A549 (cell line): ENCODE measurements at regions not wholly inside any gene's neighbourhood (a gene's known extent, or its start where the extent isn't known, plus 50 kb on each side); places are given as distances from the start of the nearest gene placed in this dataset.

Source experiments
- ATAC-seq, 2 experiments: fragments of 200-7000 bp in 1 of 2; fragments of >200 bp in 1 of 2; cut with Nextera tagmentation in 1 of 2; cut with Tn5 transposase in 1 of 2; 3 replicates each; pipeline versions ENCODE4 v1.8.0 to v1.9.1; 2018 to 2020; ENCODE audit warnings: mild to moderate bottlenecking in 1 of 2, moderate library complexity in 1 of 2
- CTCF ChIA-PET: fragments of 300-600 bp; sonication (Branson Sonifier 250); formaldehyde crosslinking; extraction: SDS; loops from one replicate; lab custom pipeline; 2021; ENCODE audit warnings: antibody characterized with exemption, inconsistent platforms; lab: Yijun Ruan, JAX
- POLR2A ChIA-PET: fragments of 350-600 bp; formaldehyde crosslinking; extraction: SDS; loops from one replicate; lab custom pipeline; 2021; ENCODE audit warnings: antibody characterized with exemption, inconsistent platforms; lab: Yijun Ruan, JAX
- DNase-seq, 2 experiments: peaks; one replicate each; pipeline versions ENCODE4 v3.0.0 to v3.0.0-alpha.2; 2011 to 2016; ENCODE audit warnings: low read depth in 1 of 2, low spot score in 1 of 2
- FAIRE-seq: peaks from 2 replicates; lab custom pipeline; 2011; peaks lifted over from hg19 to GRCh38; lab: Jason Lieb, UNC
- H3K27ac ChIP-seq, 2 experiments: fragments of >200 bp; sonication (Bioruptor Twin); formaldehyde crosslinking; 3 replicates each; pipeline ENCODE4 v1.5.1; 2016 to 2017
- H3K4me1 ChIP-seq: fragments of >200 bp; sonication (Bioruptor Twin); formaldehyde crosslinking; 3 replicates; pipeline ENCODE4 v1.6.1; 2016
- H3K4me2 ChIP-seq: fragments of >200 bp; sonication (Bioruptor Twin); formaldehyde crosslinking; 3 replicates; pipeline ENCODE4 v1.6.1; 2016
- H3K4me3 ChIP-seq: fragments of >200 bp; sonication (Bioruptor Twin); formaldehyde crosslinking; 3 replicates; pipeline ENCODE4 v1.5.1; 2016
- H3K9me3 ChIP-seq: fragments of >200 bp; sonication (Bioruptor Twin); formaldehyde crosslinking; 3 replicates; pipeline ENCODE4 v1.6.1; 2016
- ATOH8 ChIP-seq: fragments of 250-450 bp; sonication (Bioruptor Pico); IDR thresholded peaks from 2 replicates; pipeline ENCODE4 v1.5.0; 2020; ENCODE audit warnings: low read depth, mild to moderate bottlenecking, moderate library complexity
- BHLHE40 ChIP-seq: IDR thresholded peaks from 2 replicates; pipeline ENCODE4 v1.6.1; 2012; ENCODE audit warnings: low read depth, low read length, inconsistent platforms
- CBX2 ChIP-seq: fragments of 200-600 bp; sonication (generic); IDR thresholded peaks from 2 replicates; pipeline ENCODE4 v1.6.1; 2016; ENCODE audit warnings: low read depth, mild to moderate bottlenecking, borderline replicate concordance
- CBX8 ChIP-seq: fragments of 200-600 bp; sonication (generic); IDR thresholded peaks from 2 replicates; pipeline ENCODE4 v1.6.1; 2016
- CEBPB ChIP-seq, 2 experiments: fragments of >200 bp in 1 of 2; sonication (Bioruptor Twin) in 1 of 2; formaldehyde crosslinking in 1 of 2; IDR thresholded peaks; 2 replicates each; pipeline ENCODE4 v1.6.1; 2012 to 2016
- CHD2 ChIP-seq: fragments of 150-350 bp; IDR thresholded peaks from 2 replicates; pipeline ENCODE4 v1.6.1; 2014; ENCODE audit warnings: low read length; ENCODE audit not compliant: partially characterized antibody
- CHD4 ChIP-seq: fragments of 200-600 bp; sonication (generic); IDR thresholded peaks from 2 replicates; pipeline ENCODE4 v1.6.1; 2016; ENCODE audit warnings: antibody characterized with exemption, mild to moderate bottlenecking, borderline replicate concordance
- CTCF ChIP-seq: fragments of >200 bp; sonication (Bioruptor Twin); formaldehyde crosslinking; IDR thresholded peaks from 3 replicates; pipeline ENCODE4 v1.5.1; 2016
- E2F6 ChIP-seq: IDR thresholded peaks from 2 replicates; pipeline ENCODE4 v1.6.1; 2012; ENCODE audit warnings: low read depth, borderline replicate concordance
- EHMT2 ChIP-seq: fragments of 200-600 bp; sonication (generic); IDR thresholded peaks from 2 replicates; pipeline ENCODE4 v1.6.1; 2016; ENCODE audit warnings: antibody characterized with exemption, low read depth, mild to moderate bottlenecking, moderate library complexity
- FOSB ChIP-seq: fragments of 250-450 bp; sonication (Bioruptor Pico); IDR thresholded peaks from 2 replicates; pipeline ENCODE4 v1.5.0; 2020; ENCODE audit warnings: mild to moderate bottlenecking, moderate library complexity
- GATA3 ChIP-seq: IDR thresholded peaks from 2 replicates; pipeline ENCODE4 v1.6.1; 2012; ENCODE audit warnings: borderline replicate concordance
- HES2 ChIP-seq: fragments of >200 bp; sonication (Bioruptor Twin); formaldehyde crosslinking; IDR thresholded peaks from 2 replicates; pipeline ENCODE4 v1.6.1; 2016
- HMGXB4 ChIP-seq: fragments of 250-450 bp; sonication (Bioruptor Pico); IDR thresholded peaks from 2 replicates; pipeline ENCODE4 v1.5.0; 2021; ENCODE audit warnings: mild to moderate bottlenecking, moderate library complexity, borderline replicate concordance
- HOXA7 ChIP-seq: fragments of 250-450 bp; sonication (Bioruptor Pico); IDR thresholded peaks from 2 replicates; pipeline ENCODE4 v1.5.0; 2020; ENCODE audit warnings: mild to moderate bottlenecking, moderate library complexity
- JUN ChIP-seq, 2 experiments: fragments of >200 bp; sonication (Bioruptor Twin); formaldehyde crosslinking; IDR thresholded peaks; 2 replicates in 1 of 2; 3 replicates in 1 of 2; pipeline ENCODE4 v1.6.1; 2016 to 2017
- JUNB ChIP-seq: fragments of >200 bp; sonication (Bioruptor Twin); formaldehyde crosslinking; IDR thresholded peaks from 2 replicates; pipeline ENCODE4 v1.6.1; 2016
- MAFK ChIP-seq: fragments of 450-650 bp; IDR thresholded peaks from 2 replicates; pipeline ENCODE4 v1.6.1; 2014; ENCODE audit not compliant: partially characterized antibody
- MAX ChIP-seq: IDR thresholded peaks from 2 replicates; pipeline ENCODE4 v1.6.1; 2012
- MAZ ChIP-seq: fragments of 150-350 bp; IDR thresholded peaks from 2 replicates; pipeline ENCODE4 v1.6.1; 2014; ENCODE audit warnings: antibody characterized with exemption, low read depth, low read length, borderline replicate concordance
- MYC ChIP-seq: IDR thresholded peaks from 2 replicates; pipeline ENCODE4 v1.6.1; 2012; ENCODE audit warnings: mild to moderate bottlenecking, inconsistent platforms, low read length, improper control_type of control experiment, borderline replicate concordance
- NFE2L2 ChIP-seq: fragments of 150-350 bp; conservative IDR thresholded peaks from 2 replicates; pipeline ENCODE4 v1.6.1; 2014; ENCODE audit warnings: low read length
- PHF8 ChIP-seq: fragments of 200-600 bp; sonication (generic); IDR thresholded peaks from 2 replicates; pipeline ENCODE4 v1.6.1; 2016; ENCODE audit warnings: low read depth, mild to moderate bottlenecking, antibody characterized with exemption, moderate library complexity, borderline replicate concordance
- RCOR1 ChIP-seq: fragments of 150-350 bp; IDR thresholded peaks from 2 replicates; pipeline ENCODE4 v1.6.1; 2014; ENCODE audit warnings: antibody characterized with exemption, low read length, low read depth
- RNF2 ChIP-seq: fragments of 200-600 bp; sonication (generic); IDR thresholded peaks from 2 replicates; pipeline ENCODE4 v1.6.1; 2016; ENCODE audit warnings: low read depth, mild to moderate bottlenecking, antibody characterized with exemption, moderate library complexity, borderline replicate concordance
- ZSCAN20 ChIP-seq: fragments of 250-450 bp; sonication (Bioruptor Pico); IDR thresholded peaks from 2 replicates; pipeline ENCODE4 v1.8.0; 2022; ENCODE audit warnings: mild to moderate bottlenecking, moderate library complexity
- WGBS: methylation state at CpG from one replicate; pipeline ENCODE4 v1.1.6; 2017; ENCODE audit errors: missing lambda C conversion rate; 5-methylcytosine and 5-hydroxymethylcytosine counted together

GRCh38 chr5:111580956-111581355 is 68.6 kb upstream of the STARD4 start:
- TF ChIP-seq NFE2L2 (no peak), HMGXB4 (CRISPR knock-in tag) (no peak), GATA3 (no peak), JUN (IDR thresholded peaks at IDR 0.05) (no peak)
- TF ChIP-seq, all 56 proteins: peak for 0
- Histone ChIP-seq H3K9me3 (no peaks in the 10 kb centered on the region), H3K4me2 (no peak overlapping the region), H3K27ac (no peak overlapping the region), H3K4me1 (no peaks in the 10 kb centered on the region), H3K4me3 (no peak overlapping the region)
- DNase-seq = no peak
- CTCF ChIA-PET = no interaction called here
- no peak for FAIRE-seq
- POLR2A ChIA-PET = no interaction called here
- no peak for ATAC-seq

GRCh38 chr5:111574311-111574710 is 62.0 kb upstream of the STARD4 start:
- CTCF ChIA-PET = no interaction called here
- no peak for ATAC-seq
- no peak for DNase-seq
- Histone ChIP-seq H3K4me2 (no peak overlapping the region), H3K4me3 (no peak overlapping the region), H3K9me3 (no peaks in the 10 kb centered on the region), H3K27ac (no peak overlapping the region), H3K4me1 (no peaks in the 10 kb centered on the region)
- WGBS = 0% methylated on average over 2 of the region's 2 CpGs
- POLR2A ChIA-PET = no interaction called here
- no peak for FAIRE-seq
- no peak for TF ChIP-seq E2F6
- no peak for TF ChIP-seq RNF2
- no peak for TF ChIP-seq RCOR1
- no peak for TF ChIP-seq MAZ
- TF ChIP-seq MYC = no peak
- no peak for TF ChIP-seq CEBPB (IDR thresholded peaks at IDR 0.05)
- no peak for TF ChIP-seq ZSCAN20 (CRISPR knock-in tag)
- TF ChIP-seq MAFK = no peak
- TF ChIP-seq GATA3 = no peak
- TF ChIP-seq JUNB = no peak
- TF ChIP-seq ATOH8 (CRISPR knock-in tag) = no peak
- no peak for TF ChIP-seq HOXA7
- no peak for TF ChIP-seq HES2
- TF ChIP-seq CBX8 = no peak
- TF ChIP-seq FOSB (CRISPR knock-in tag) = no peak
- TF ChIP-seq CBX2 = no peak
- TF ChIP-seq MAX = no peak

GRCh38 chr5:111572561-111572960 is 60.2 kb upstream of the STARD4 start:
- ChIA-PET CTCF (no interaction called here), POLR2A (no interaction called here)
- no peak overlapping the region for H3K4me3 ChIP-seq

More at GRCh38 chr5:111572561-111572960, 60.2 kb upstream of the STARD4 start:
- no peak overlapping the region for H3K4me2 ChIP-seq
- no peak for ATAC-seq
- WGBS = 38% methylated on average over 5 of the region's 5 CpGs
- no peak for DNase-seq
- FAIRE-seq = no peak
- H3K27ac ChIP-seq = no peak overlapping the region
- TF ChIP-seq BHLHE40 (no peak), CHD4 (no peak), CBX2 (no peak), PHF8 (no peak), EHMT2 (no peak), CHD2 (no peak), GATA3 (no peak), MAX (no peak), MYC (no peak), CTCF (no peak)
- TF ChIP-seq, all 56 proteins: peak for 0
- Histone ChIP-seq H3K9me3 (no peaks in the 10 kb centered on the region), H3K4me1 (no peaks in the 10 kb centered on the region)
